ENCODE measurements at regions not wholly inside any gene's neighbourhood (a gene's known extent, or its start where the extent isn't known, plus 50 kb on each side); places are given as distances from the start of the nearest gene placed in this dataset.

DNA sequence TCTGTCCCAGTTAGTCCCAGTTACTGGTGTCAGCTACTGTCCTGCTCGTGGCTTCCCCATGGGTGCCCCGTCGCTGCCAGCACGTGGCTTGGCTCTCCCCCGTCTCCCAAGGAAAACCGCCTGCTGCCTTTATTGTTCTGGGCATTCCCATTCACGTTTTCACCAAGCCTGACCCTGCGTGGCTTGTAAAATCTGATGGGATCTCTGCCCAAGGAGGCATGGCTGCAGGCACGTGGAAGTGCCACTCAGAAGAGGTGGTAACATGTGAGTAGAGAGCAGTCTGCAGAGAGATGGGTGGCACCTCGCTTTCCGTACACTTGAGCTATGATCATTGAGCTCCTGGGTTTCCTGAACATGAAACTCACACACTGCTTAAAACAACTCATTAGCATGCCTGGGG is 429.2 kb upstream of the KLF4 start:
- TF ChIP-seq, protein P1, sequence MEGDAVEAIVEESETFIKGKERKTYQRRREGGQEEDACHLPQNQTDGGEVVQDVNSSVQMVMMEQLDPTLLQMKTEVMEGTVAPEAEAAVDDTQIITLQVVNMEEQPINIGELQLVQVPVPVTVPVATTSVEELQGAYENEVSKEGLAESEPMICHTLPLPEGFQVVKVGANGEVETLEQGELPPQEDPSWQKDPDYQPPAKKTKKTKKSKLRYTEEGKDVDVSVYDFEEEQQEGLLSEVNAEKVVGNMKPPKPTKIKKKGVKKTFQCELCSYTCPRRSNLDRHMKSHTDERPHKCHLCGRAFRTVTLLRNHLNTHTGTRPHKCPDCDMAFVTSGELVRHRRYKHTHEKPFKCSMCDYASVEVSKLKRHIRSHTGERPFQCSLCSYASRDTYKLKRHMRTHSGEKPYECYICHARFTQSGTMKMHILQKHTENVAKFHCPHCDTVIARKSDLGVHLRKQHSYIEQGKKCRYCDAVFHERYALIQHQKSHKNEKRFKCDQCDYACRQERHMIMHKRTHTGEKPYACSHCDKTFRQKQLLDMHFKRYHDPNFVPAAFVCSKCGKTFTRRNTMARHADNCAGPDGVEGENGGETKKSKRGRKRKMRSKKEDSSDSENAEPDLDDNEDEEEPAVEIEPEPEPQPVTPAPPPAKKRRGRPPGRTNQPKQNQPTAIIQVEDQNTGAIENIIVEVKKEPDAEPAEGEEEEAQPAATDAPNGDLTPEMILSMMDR (IDR thresholded peaks at IDR 0.05; ENCODE audit: low read depth, low read length, poor library complexity, severe bottlenecking): no peak
- no peak for TF ChIP-seq EZH2phosphoT487 (IDR thresholded peaks at IDR 0.05; ENCODE audit: borderline replicate concordance, low read length)
